ENCODE measurements at regions not wholly inside any gene's neighbourhood (a gene's known extent, or its start where the extent isn't known, plus 50 kb on each side); places are given as distances from the start of the nearest gene placed in this dataset.

DNA sequence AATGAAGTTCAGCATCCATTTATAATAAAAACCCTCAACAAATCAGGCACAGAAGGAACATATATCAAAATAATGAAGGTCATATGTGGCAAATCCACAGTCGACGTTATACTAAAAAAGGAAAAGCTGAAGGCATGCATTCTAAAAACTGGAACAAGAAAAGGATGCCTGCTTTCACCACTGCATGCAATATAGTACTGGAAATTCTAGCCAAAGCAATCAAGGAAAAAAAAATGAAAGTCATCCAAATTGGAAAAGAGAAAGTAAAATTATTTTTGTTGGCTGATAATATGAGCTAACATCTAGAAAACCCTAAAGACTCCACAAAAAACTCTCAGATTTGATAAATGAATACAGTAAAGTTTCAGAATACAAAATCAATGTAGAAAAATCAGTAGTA is 1123.2 kb downstream of the TBL1XR1 start:
- DNase-seq (ENCODE audit: low spot score) = no peak
- TF ChIP-seq, protein P1, sequence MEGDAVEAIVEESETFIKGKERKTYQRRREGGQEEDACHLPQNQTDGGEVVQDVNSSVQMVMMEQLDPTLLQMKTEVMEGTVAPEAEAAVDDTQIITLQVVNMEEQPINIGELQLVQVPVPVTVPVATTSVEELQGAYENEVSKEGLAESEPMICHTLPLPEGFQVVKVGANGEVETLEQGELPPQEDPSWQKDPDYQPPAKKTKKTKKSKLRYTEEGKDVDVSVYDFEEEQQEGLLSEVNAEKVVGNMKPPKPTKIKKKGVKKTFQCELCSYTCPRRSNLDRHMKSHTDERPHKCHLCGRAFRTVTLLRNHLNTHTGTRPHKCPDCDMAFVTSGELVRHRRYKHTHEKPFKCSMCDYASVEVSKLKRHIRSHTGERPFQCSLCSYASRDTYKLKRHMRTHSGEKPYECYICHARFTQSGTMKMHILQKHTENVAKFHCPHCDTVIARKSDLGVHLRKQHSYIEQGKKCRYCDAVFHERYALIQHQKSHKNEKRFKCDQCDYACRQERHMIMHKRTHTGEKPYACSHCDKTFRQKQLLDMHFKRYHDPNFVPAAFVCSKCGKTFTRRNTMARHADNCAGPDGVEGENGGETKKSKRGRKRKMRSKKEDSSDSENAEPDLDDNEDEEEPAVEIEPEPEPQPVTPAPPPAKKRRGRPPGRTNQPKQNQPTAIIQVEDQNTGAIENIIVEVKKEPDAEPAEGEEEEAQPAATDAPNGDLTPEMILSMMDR (IDR thresholded peaks at IDR 0.05; ENCODE audit: extremely low read depth, insufficient read depth, missing control alignments) = no peak
- in situ Hi-C loops (cut with MboI; ENCODE audit: low pct_unique_long_range_greater_than_20kb, low sequenced_read_pairs, unreplicated experiment) = no loop called here

DNA sequence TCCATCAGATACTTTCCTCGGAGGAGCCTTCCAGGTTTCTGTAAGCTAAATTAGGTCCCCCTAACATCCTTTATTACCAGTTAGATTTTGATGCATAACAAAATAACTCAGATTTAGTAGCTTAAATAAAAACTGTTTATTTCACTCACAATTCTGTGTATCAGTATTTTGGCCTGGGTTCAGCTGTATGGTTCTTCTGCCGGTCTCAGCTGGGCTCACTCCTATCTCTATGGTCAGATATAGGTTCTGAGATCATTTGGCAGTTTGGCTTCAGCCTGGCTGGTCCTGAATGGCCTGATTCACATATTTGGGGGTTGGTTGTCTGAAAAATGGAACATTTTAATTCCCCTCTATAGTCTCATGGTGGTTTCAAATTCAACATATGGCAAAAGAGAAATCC is 1125.3 kb downstream of the TBL1XR1 start:
- no peak for DNase-seq (ENCODE audit: low spot score)
- in situ Hi-C loops (cut with MboI; ENCODE audit: low pct_unique_long_range_greater_than_20kb, low sequenced_read_pairs, unreplicated experiment) = no loop called here
- TF ChIP-seq, protein P1 (IDR thresholded peaks at IDR 0.05; ENCODE audit: extremely low read depth, insufficient read depth, missing control alignments) = no peak

DNA sequence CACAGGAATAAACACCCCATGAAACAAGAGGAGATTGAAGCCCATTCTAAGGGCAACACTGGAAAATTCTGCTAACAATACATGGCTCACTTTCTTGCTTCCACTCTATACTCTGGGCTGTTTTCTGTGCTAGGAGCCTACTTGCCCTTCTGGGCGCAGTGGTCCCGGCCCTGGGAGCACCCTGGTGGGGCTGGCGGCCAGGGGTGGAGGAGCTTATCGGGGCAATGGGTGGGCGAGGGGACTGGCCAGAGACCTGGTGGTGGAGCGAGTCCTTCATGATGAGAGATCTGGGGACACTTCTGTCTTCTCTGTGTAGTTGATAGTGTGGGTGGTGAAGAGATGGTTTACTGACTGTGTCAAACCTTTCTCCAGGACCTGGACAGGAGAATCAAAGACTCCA is 1128.5 kb downstream of the TBL1XR1 start:
- TF ChIP-seq, protein P1 (IDR thresholded peaks at IDR 0.05; ENCODE audit: extremely low read depth, insufficient read depth, missing control alignments) = no peak
- in situ Hi-C loops (cut with MboI; ENCODE audit: low pct_unique_long_range_greater_than_20kb, low sequenced_read_pairs, unreplicated experiment) = no loop called here
- no peak for DNase-seq (ENCODE audit: low spot score)

DNA sequence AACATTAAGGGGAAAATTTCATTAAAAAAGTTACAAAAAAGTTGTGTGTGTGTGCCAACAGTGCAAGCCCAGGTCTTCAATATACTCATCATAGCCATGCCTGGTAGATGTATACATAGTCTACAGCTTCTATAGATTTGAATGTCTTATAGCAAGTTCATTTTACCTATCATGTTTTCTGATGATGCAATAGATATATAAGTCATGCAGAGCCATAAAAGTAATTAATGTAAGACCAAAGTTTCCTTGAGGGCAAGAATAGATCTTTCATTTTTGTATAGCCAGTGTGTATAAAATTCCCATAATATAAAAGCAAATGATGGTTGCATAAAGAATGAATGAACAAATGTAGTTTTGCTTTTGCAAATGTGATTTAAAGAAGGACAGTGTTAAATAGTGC is 1138.4 kb downstream of the TBL1XR1 start:
- TF ChIP-seq, protein P1 (IDR thresholded peaks at IDR 0.05; ENCODE audit: extremely low read depth, insufficient read depth, missing control alignments) = no peak
- DNase-seq (ENCODE audit: low spot score) = no peak
- in situ Hi-C loops (cut with MboI; ENCODE audit: low pct_unique_long_range_greater_than_20kb, low sequenced_read_pairs, unreplicated experiment) = no loop called here

DNA sequence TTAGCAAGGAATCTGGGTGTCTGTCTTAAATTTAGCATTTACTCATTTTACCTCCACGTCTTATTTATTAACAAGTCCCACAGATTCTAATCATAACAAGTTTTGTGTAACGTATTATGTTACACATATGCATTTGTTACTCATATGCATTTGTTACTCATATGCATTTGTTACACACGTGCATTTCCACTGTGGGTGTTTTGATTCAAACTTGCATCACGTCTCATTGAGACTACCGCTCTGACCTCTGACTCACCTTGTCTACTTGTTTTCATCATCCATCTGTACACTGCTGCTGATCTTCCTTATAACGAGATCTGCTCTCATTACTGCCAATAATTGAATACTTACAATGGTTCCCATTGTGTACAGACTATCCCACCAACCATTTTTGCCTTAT is 1141.4 kb downstream of the TBL1XR1 start:
- DNase-seq (ENCODE audit: low spot score) = no peak
- in situ Hi-C loops (cut with MboI; ENCODE audit: low pct_unique_long_range_greater_than_20kb, low sequenced_read_pairs, unreplicated experiment) = no loop called here
- TF ChIP-seq, protein P1 (IDR thresholded peaks at IDR 0.05; ENCODE audit: extremely low read depth, insufficient read depth, missing control alignments) = no peak

DNA sequence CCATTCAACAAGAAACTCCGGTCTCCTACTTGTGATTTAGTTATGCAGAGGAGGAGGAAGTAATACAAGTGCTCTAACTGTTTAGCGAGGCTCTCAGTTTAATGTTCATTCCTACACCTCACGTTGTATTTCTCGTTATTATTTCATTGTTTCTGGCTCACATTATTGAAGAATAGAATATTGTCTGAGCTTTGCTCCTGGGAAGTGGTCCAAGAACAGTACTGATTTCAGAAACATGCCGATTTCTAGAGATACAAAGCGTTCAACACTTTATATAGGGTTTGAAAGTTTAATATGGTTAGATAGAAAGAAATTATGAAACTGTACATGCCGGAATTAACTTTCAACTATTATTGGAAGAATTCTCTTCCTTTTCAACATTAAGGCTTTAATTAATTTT is 1145.5 kb downstream of the TBL1XR1 start:
- in situ Hi-C loops (cut with MboI; ENCODE audit: low pct_unique_long_range_greater_than_20kb, low sequenced_read_pairs, unreplicated experiment) = no loop called here
- TF ChIP-seq, protein P1 (IDR thresholded peaks at IDR 0.05; ENCODE audit: extremely low read depth, insufficient read depth, missing control alignments) = no peak
- DNase-seq (ENCODE audit: low spot score) = no peak

DNA sequence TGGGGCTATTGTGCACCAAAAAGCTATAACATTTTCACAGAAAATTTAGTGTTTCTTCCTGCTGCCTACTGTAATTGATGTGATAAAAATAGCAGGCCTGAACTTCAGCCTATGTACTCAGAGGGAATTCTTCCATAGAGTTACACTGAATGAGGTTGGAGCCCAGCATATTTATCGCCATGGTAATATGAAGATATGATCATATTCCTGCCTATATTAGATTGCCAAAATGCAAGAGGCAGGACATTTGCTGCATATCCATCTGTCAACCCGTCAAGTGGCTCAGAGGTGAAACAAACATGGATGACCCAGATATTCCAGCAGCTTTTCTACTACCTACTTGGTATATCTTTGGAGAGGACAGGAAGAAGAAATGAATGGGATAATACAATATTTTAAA is 1150.6 kb downstream of the TBL1XR1 start:
- in situ Hi-C loops (cut with MboI; ENCODE audit: low pct_unique_long_range_greater_than_20kb, low sequenced_read_pairs, unreplicated experiment) = no loop called here
- TF ChIP-seq, protein P1 (IDR thresholded peaks at IDR 0.05; ENCODE audit: extremely low read depth, insufficient read depth, missing control alignments) = no peak
- no peak for DNase-seq (ENCODE audit: low spot score)

Measured in GM13977 (cell line).